GM10266 (cell line): ENCODE measurements at regions not wholly inside any gene's neighbourhood (a gene's known extent, or its start where the extent isn't known, plus 50 kb on each side); places are given as distances from the start of the nearest gene placed in this dataset.

Experiments used
- DNase-seq: peaks from one replicate; pipeline ENCODE4 v3.0.0; 2012; ENCODE audit errors: extremely low spot score
- TF ChIP-seq, protein P1 (sequence below): IDR thresholded peaks from 2 replicates; pipeline ENCODE4 v1.5.1; 2012; ENCODE audit warnings: mild to moderate bottlenecking, low read depth; ENCODE audit not compliant: control insufficient read depth, insufficient read depth; ENCODE audit errors: missing control alignments

DNA sequence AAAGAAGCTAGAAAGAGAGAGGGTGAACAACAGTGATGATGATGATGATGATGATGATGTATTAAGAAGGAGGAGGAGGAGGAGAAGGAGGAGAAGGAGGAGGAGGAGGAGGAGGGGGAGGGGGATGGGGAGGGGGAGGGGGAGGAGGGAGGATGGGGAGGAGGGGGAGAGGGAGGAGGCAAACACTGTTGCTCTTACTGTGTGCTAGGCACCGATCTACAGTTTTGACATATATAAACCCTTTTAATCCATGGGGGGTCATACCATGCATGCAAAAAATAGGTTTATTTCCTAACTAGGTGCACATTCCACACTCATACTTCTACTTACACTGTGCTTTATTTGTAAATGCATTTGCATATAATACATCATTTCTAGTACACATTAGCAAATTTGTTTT lies 482.8 kb upstream of the FAM241A start:
- no peak for DNase-seq
- TF ChIP-seq, protein P1, sequence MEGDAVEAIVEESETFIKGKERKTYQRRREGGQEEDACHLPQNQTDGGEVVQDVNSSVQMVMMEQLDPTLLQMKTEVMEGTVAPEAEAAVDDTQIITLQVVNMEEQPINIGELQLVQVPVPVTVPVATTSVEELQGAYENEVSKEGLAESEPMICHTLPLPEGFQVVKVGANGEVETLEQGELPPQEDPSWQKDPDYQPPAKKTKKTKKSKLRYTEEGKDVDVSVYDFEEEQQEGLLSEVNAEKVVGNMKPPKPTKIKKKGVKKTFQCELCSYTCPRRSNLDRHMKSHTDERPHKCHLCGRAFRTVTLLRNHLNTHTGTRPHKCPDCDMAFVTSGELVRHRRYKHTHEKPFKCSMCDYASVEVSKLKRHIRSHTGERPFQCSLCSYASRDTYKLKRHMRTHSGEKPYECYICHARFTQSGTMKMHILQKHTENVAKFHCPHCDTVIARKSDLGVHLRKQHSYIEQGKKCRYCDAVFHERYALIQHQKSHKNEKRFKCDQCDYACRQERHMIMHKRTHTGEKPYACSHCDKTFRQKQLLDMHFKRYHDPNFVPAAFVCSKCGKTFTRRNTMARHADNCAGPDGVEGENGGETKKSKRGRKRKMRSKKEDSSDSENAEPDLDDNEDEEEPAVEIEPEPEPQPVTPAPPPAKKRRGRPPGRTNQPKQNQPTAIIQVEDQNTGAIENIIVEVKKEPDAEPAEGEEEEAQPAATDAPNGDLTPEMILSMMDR: no peak

DNA sequence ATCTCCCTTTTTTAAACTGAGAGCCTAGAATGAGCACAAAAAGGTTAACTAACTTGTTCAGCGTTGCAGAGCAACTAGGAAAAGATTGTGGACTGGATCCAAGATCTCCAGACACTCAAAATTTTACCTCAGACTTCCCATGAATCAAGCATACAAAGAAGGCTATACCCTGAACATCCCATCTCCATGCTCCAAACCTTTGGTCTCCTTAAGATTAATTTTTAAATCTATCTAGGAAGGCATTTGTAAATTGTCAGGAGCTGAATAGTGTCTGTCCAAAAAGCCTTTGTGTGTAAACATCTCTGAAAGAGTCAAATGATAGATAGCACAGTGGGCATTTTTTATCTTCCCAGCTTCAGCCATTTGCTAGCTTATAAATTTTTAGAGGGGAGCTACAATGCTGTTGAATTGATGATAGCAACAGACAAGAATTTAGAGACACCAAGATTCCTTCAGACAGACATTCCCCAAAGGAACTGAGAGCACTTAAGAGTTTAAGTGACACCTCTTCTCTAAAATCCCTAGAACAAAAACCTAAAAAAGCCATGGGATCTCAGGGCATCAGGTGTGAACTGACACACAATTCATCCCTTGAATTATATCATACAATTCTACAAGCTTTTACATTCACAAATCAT lies 480.8 kb upstream of the FAM241A start:
- no peak for DNase-seq
- TF ChIP-seq, protein P1: no peak

DNA sequence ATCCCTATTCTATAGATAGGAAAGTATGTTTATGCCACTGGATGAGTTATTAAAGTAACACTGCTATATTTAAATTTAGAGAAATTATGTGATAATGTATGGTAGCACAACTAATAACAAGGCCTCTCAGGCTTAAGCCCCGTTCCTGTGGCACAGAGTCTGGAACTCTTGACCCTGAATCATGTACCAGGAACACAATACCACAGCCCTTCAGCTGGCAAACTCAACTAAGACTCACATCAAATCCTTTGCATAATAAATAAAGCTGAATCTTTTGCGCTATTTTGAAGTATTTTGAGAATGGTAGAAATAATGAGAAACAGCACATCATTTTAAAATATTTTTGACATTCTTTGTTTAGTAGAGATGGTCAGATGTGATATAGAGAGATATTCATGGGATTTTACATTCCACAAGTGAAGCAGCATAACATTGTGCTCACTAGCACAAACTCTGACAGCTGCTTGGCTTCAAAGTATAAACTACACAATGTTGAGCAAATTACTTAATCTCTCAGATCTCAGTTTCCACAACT lies 478.4 kb upstream of the FAM241A start:
- no peak for DNase-seq
- TF ChIP-seq, protein P1: no peak

DNA sequence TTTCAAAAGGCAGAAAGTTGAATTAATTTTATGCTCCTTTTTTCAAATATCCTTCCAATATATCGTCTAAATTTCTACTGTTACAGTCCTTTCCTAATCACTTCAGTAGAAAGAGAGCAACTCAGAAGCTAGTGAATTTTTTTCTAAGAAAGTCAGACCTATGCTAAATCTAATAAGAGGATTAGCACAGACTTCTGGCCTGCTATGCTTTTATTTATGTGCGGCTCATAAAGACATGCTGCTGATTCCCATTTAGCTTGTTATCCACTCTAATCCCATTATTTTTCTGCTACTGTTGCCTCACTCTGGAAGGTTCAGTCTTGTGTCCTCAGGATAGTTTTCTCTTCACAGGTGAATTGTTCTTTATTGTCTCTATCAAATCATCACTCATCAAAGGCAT lies 473.5 kb upstream of the FAM241A start:
- DNase-seq: no peak
- TF ChIP-seq, protein P1: no peak

DNA sequence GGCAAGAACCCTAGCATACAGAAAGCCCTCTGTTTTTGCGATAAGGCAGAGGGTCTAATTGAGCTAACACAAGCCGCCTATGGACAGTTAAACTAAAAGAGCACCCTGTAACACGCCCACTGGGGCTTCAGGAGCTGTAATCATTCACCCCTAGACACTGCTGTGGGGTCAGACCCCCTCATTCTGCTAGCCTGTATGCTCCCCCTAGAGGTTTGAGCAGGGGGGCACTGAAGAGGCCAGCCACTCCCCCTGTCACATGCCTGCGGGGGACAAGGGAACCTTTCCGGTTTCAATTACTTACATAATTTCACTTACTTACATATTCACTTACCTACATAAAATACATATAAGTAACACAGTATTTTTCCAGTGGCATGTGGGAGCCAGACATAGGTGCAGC lies 469.5 kb upstream of the FAM241A start:
- TF ChIP-seq, protein P1: no peak
- no peak for DNase-seq

DNA sequence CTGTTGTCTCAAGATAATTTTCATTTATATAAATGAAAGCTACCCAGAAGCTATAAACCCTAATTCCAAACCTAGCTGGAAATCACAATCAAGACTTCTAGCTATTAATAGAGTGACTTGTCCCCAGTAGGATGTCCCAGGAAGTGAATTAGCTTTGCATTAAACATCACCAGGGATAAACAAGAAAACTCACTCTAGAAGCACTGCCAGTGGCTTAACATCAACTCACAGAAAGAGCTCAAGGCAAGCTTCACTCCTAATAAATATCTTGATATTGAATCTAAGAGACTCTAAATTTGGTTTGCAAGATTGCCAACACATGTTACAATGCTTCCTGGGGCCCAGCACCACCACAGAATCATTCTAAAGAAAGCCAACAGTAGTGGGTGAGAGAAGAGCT lies 468.7 kb upstream of the FAM241A start:
- TF ChIP-seq, protein P1: no peak
- DNase-seq: no peak

DNA sequence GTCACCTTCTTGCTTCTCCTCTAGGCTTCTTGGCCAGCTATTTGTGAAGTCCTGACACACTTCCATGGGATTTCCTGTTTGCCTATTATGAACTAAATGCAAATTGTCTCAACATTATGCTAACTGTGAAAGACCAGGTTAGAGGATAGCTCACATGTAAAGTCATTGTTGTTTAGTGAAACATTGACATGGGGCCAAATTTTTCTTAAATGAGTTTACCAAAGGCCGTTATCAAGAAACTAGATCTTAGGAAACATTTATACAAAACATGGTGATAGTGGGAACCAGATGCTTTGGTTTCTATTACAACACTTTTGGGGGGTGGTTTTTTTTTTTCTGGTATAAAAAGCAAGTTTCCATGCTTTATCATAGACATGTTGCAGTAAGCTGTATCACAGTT lies 466.8 kb upstream of the FAM241A start:
- TF ChIP-seq, protein P1: no peak
- no peak for DNase-seq
